Osteocyte (in vitro differentiated cells): ENCODE measurements at regions not wholly inside any gene's neighbourhood (a gene's known extent, or its start where the extent isn't known, plus 50 kb on each side); places are given as distances from the start of the nearest gene placed in this dataset.

Experiments used
- DNase-seq: peaks from one replicate; pipeline ENCODE4 v3.0.0; 2021; ENCODE audit warnings: mixed read lengths; ENCODE audit not compliant: unreplicated experiment; ENCODE audit errors: extremely low spot score
- H3K27ac Mint-ChIP-seq: one replicate; pipeline ENCODE4 v1.8.0; 2021; ENCODE audit warnings: mild to moderate bottlenecking, mixed read lengths; ENCODE audit not compliant: unreplicated experiment
- H3K27me3 Mint-ChIP-seq: one replicate; pipeline ENCODE4 v1.8.0; 2021; ENCODE audit warnings: mixed read lengths; ENCODE audit not compliant: unreplicated experiment
- H3K36me3 Mint-ChIP-seq: one replicate; pipeline ENCODE4 v1.8.0; 2021; ENCODE audit warnings: mixed read lengths; ENCODE audit not compliant: unreplicated experiment
- H3K4me1 Mint-ChIP-seq: one replicate; pipeline ENCODE4 v1.8.0; 2021; ENCODE audit warnings: mixed read lengths; ENCODE audit not compliant: unreplicated experiment
- H3K4me3 Mint-ChIP-seq: one replicate; pipeline ENCODE4 v1.8.0; 2021; ENCODE audit warnings: mild to moderate bottlenecking, moderate library complexity, mixed read lengths; ENCODE audit not compliant: unreplicated experiment
- H3K9me3 Mint-ChIP-seq: one replicate; pipeline ENCODE4 v1.8.0; 2021; ENCODE audit warnings: mixed read lengths; ENCODE audit not compliant: unreplicated experiment
- CTCF ChIP-seq: fragments of 200-600 bp; sonication (generic); IDR thresholded peaks from 2 replicates; pipeline ENCODE4 v1.5.0; 2021; ENCODE audit warnings: antibody characterized with exemption, mild to moderate bottlenecking, moderate library complexity

- Mint-ChIP-seq H3K4me1 (no peaks in the 10 kb centered on the region), H3K4me3 (no peak overlapping the region), H3K36me3 (no peaks in the 10 kb centered on the region), H3K27me3 (peaks cover 3% of the 10 kb centered on the region), H3K9me3 (no peaks in the 10 kb centered on the region), H3K27ac (no peak overlapping the region)
- DNase-seq = no peak
- no peak for TF ChIP-seq CTCF
Measured at GRCh38 chr1:30008372-30008997, 714.9 kb downstream of the MATN1 start.

- H3K27ac Mint-ChIP-seq = no peak overlapping the region
- no peaks in the 10 kb centered on the region for H3K9me3 Mint-ChIP-seq
- TF ChIP-seq CTCF = no peak
- no peaks in the 10 kb centered on the region for H3K4me1 Mint-ChIP-seq
- peaks cover 3% of the 10 kb centered on the region for H3K27me3 Mint-ChIP-seq
- no peaks in the 10 kb centered on the region for H3K36me3 Mint-ChIP-seq
- no peak overlapping the region for H3K4me3 Mint-ChIP-seq
- no peak for DNase-seq
Measured at GRCh38 chr1:30005972-30006619, 717.3 kb downstream of the MATN1 start.

- H3K27me3 Mint-ChIP-seq = peaks cover 3% of the 10 kb centered on the region
- H3K4me3 Mint-ChIP-seq = no peak overlapping the region
- H3K4me1 Mint-ChIP-seq = no peaks in the 10 kb centered on the region
- H3K9me3 Mint-ChIP-seq = no peaks in the 10 kb centered on the region
- no peak for TF ChIP-seq CTCF
- DNase-seq = no peak
- H3K27ac Mint-ChIP-seq = no peak overlapping the region
- no peaks in the 10 kb centered on the region for H3K36me3 Mint-ChIP-seq
Measured at GRCh38 chr1:30001732-30002039, 721.7 kb downstream of the MATN1 start.

GRCh38 chr1:30001011-30001731 lies 722.2 kb downstream of the MATN1 start:
- Mint-ChIP-seq H3K27ac (no peak overlapping the region), H3K4me1 (no peaks in the 10 kb centered on the region), H3K9me3 (no peaks in the 10 kb centered on the region), H3K27me3 (peaks cover 3% of the 10 kb centered on the region), H3K36me3 (no peaks in the 10 kb centered on the region), H3K4me3 (no peak overlapping the region)
- no peak for TF ChIP-seq CTCF
- DNase-seq = no peak

GRCh38 chr1:30000266-30000665 lies 723.1 kb downstream of the MATN1 start:
- Mint-ChIP-seq H3K4me3 (no peak overlapping the region), H3K9me3 (no peaks in the 10 kb centered on the region), H3K27me3 (peaks cover 3% of the 10 kb centered on the region), H3K36me3 (no peaks in the 10 kb centered on the region), H3K4me1 (no peaks in the 10 kb centered on the region), H3K27ac (no peak overlapping the region)
- no peak for DNase-seq
- no peak for TF ChIP-seq CTCF
